Activated CD4-positive, alpha-beta T cell treated with anti-CD3 and anti-CD28 coated beads for 36 hours (primary cell): ENCODE measurements at regions not wholly inside any gene's neighbourhood (a gene's known extent, or its start where the extent isn't known, plus 50 kb on each side); places are given as distances from the start of the nearest gene placed in this dataset.

ENCODE experiments used
- ATAC-seq: fragments of 200-7000 bp; cut with Tn5 transposase; one replicate; pipeline ENCODE4 v1.10.0; 2021; ENCODE audit warnings: mild to moderate bottlenecking, moderate library complexity
- CTCF ChIA-PET: fragments of 350-600 bp; sonication (Branson Sonifier 250); formaldehyde crosslinking; loops from one replicate; lab custom pipeline; 2021; ENCODE audit warnings: antibody characterized with exemption; lab: Charles Lee
- POLR2A ChIA-PET: fragments of 350-600 bp; sonication (Branson Sonifier 250); formaldehyde crosslinking; loops from one replicate; lab custom pipeline; 2021; ENCODE audit warnings: antibody characterized with exemption, inconsistent platforms; lab: Charles Lee
- DNase-seq: peaks from one replicate; pipeline ENCODE4 v3.0.0-alpha.2; 2020
- H3K27ac Mint-ChIP-seq: one replicate; pipeline ENCODE4 v1.8.0; 2021; ENCODE audit warnings: mixed read lengths
- H3K27me3 Mint-ChIP-seq: one replicate; pipeline ENCODE4 v1.8.0; 2021; ENCODE audit warnings: mixed read lengths
- H3K36me3 Mint-ChIP-seq: one replicate; pipeline ENCODE4 v1.8.0; 2021; ENCODE audit warnings: low read depth, mixed read lengths
- H3K4me1 Mint-ChIP-seq: one replicate; pipeline ENCODE4 v1.8.0; 2021; ENCODE audit warnings: mixed read lengths
- H3K4me3 Mint-ChIP-seq: one replicate; pipeline ENCODE4 v1.8.0; 2021; ENCODE audit warnings: mild to moderate bottlenecking, moderate library complexity, mixed read lengths
- H3K9me3 Mint-ChIP-seq: one replicate; pipeline ENCODE4 v1.8.0; 2021; ENCODE audit warnings: low read depth, mixed read lengths
- intact Hi-C, 2 experiments: fragments of 100-400 bp; cut with DNase I in 1 of 2; cut with micrococcal nuclease in 1 of 2; formaldehyde crosslinking; loops; one replicate each; pipeline versions ENCODE4 v1.14.2 to v1.15.1; 2022 to 2024; cut with DNase I, micrococcal nuclease

DNA sequence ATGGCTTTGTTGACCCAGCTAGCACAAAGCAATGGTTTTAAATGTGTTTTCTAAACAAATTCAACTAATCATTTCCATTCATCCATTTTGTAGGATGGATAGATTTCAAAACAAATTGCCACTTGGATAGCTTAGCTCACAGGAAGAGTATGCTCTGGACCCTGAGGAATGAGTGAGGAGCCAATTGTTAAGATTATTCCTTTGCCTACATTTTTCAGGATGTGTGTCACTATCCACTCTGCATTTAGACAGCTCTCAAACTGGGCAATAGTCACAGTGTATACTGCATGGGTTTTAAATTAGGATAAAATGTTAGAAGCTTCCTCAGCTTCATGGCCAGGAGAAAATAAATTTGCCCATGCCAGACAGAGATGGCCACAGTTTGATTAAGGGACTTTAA, 605.6 kb upstream of the TEX47 start:
- intact Hi-C loops = no loop called here
- POLR2A ChIA-PET = no interaction called here
- no peak for DNase-seq
- Mint-ChIP-seq H3K27me3 (no peaks in the 10 kb centered on the region), H3K36me3 (no peaks in the 10 kb centered on the region), H3K9me3 (no peaks in the 10 kb centered on the region), H3K4me3 (no peak overlapping the region), H3K27ac (no peak overlapping the region), H3K4me1 (no peaks in the 10 kb centered on the region)
- CTCF ChIA-PET = interaction anchor here (0.6 to 1.7 kb wide), 2 partner anchors 8 to 314 kb away, joined by 4 read pairs; no protein-coding TSS in a partner anchor
- ATAC-seq = no peak

DNA sequence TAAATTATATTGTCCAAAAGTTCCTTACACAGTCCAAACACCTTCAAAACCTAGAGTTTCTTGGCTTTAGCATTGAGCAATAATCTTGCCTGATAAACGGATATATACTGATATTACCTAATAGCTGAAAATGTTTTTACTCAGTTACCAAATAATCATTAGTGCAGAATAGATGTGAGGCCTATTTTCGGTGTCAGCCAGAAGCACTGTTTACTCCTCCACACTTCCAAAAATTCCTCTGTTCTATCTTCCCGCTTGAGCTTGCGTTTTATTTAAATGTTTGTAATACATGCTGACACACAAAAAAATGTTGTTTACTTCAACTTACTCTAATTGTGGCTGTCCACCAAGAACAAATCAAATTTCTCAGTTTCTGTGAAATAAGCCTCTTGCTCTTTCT, 606.2 kb upstream of the TEX47 start:
- H3K27me3 Mint-ChIP-seq = no peaks in the 10 kb centered on the region
- H3K9me3 Mint-ChIP-seq = no peaks in the 10 kb centered on the region
- H3K36me3 Mint-ChIP-seq = no peaks in the 10 kb centered on the region
- no peak overlapping the region for H3K27ac Mint-ChIP-seq
- ATAC-seq (no peak), DNase-seq (no peak)
- POLR2A ChIA-PET = no interaction called here
- H3K4me1 Mint-ChIP-seq = no peaks in the 10 kb centered on the region
- H3K4me3 Mint-ChIP-seq = no peak overlapping the region
- intact Hi-C loops = no loop called here
- CTCF ChIA-PET = interaction anchor here (0.6 to 1.7 kb wide), 2 partner anchors 8 to 315 kb away, joined by 4 read pairs; no protein-coding TSS in a partner anchor

DNA sequence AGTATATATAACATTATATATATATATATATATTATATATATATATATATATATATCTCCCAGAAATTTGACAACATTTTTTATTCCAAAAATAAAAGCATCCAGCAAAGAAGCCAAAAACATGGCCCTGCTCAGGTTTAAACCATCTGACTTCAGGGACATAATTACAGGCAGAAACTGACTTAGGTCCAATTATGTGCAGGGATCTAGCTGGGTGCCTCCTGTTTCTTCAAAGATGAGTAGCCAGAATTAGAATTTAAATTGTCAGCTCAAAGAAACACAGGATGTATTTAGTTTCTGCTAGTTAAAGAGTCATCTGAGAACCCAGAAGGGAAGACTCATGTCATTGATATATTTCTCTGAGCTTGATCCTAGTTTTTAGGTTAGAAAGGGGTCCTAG, 656.4 kb upstream of the TEX47 start:
- intact Hi-C loops = no loop called here
- DNase-seq = no peak
- no peaks in the 10 kb centered on the region for H3K9me3 Mint-ChIP-seq
- CTCF ChIA-PET = no interaction called here
- no peak overlapping the region for H3K27ac Mint-ChIP-seq
- POLR2A ChIA-PET = no interaction called here
- ATAC-seq = no peak
- no peaks in the 10 kb centered on the region for H3K27me3 Mint-ChIP-seq
- H3K36me3 Mint-ChIP-seq = no peaks in the 10 kb centered on the region
- no peaks in the 10 kb centered on the region for H3K4me1 Mint-ChIP-seq
- no peak overlapping the region for H3K4me3 Mint-ChIP-seq

DNA sequence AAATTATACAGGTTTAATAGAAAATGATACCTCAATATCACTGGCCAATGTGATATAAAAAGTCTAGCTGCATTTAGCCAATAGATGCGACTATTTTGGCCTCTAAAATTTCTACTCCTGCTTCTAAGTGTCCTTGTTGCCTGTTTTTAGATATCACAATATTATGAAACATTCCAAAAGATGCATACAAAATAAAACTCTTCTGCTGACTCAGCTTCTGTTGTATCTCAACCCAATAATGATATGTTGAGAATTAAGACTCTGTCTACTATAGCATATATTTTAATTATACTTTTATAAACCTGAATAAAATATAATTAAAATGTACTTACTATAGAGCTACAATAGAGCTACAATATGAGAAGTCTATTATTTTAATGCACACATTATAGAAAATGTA, 661.0 kb upstream of the TEX47 start:
- H3K4me3 Mint-ChIP-seq = no peak overlapping the region
- H3K4me1 Mint-ChIP-seq = no peaks in the 10 kb centered on the region
- H3K36me3 Mint-ChIP-seq = no peaks in the 10 kb centered on the region
- intact Hi-C loops = no loop called here
- POLR2A ChIA-PET = no interaction called here
- no peak overlapping the region for H3K27ac Mint-ChIP-seq
- no peak for ATAC-seq
- DNase-seq = no peak
- CTCF ChIA-PET = no interaction called here
- no peaks in the 10 kb centered on the region for H3K27me3 Mint-ChIP-seq
- H3K9me3 Mint-ChIP-seq = no peaks in the 10 kb centered on the region

DNA sequence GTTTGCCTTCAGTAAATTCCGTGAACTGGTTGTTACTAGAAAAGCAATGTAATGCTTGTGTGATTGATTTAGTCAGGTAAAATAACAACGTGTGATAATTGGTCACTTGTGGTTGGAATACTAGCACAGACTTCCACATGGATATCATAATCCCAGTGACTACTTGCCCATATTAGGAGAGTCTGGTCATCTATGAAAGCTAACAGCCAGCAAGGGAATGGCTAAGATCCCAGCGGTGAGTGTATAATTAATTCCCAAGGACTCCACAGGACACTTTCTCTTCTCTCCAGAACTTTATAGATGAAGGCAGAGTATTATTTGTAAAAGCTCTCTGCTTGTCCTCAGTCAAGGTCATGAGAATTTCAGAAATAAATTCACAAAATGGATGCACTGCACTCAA, 662.6 kb upstream of the TEX47 start:
- no peak for DNase-seq
- ATAC-seq = no peak
- CTCF ChIA-PET = no interaction called here

DNA sequence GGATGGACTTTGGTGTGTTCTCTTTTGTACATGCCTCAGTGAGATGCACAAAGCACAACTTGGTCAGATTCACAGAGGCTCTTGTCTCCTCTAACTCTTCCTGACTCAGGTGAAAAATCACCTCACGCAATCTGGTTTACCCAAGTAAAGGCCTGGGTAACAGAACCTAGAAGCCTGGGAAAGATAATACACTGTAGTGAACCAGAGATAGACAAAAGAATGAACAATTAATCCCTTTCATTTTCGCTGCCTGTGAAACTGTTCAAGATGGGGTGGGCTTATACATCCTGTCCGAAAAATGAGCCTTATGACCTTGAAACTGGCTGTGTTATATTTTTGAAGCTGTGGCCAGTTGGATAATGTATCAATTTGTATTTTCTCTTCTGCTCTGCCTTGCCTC, 678.9 kb upstream of the TEX47 start:
- peaks cover 2% of the 10 kb centered on the region for H3K27me3 Mint-ChIP-seq
- ChIA-PET POLR2A (no interaction called here), CTCF (no interaction called here)
- peaks cover 5% of the 10 kb centered on the region for H3K9me3 Mint-ChIP-seq
- no peak overlapping the region for H3K27ac Mint-ChIP-seq
- DNase-seq = no peak
- intact Hi-C loops = no loop called here
- ATAC-seq = no peak
- H3K4me1 Mint-ChIP-seq = peaks cover 2% of the 10 kb centered on the region
- H3K36me3 Mint-ChIP-seq = no peaks in the 10 kb centered on the region
- H3K4me3 Mint-ChIP-seq = no peak overlapping the region

More for the DNA sequence above, 662.6 kb upstream of the TEX47 start:
- POLR2A ChIA-PET = no interaction called here
- intact Hi-C loops = no loop called here
- Mint-ChIP-seq H3K4me3 (no peak overlapping the region), H3K27ac (no peak overlapping the region), H3K9me3 (no peaks in the 10 kb centered on the region), H3K36me3 (no peaks in the 10 kb centered on the region), H3K4me1 (no peaks in the 10 kb centered on the region), H3K27me3 (no peaks in the 10 kb centered on the region)

DNA sequence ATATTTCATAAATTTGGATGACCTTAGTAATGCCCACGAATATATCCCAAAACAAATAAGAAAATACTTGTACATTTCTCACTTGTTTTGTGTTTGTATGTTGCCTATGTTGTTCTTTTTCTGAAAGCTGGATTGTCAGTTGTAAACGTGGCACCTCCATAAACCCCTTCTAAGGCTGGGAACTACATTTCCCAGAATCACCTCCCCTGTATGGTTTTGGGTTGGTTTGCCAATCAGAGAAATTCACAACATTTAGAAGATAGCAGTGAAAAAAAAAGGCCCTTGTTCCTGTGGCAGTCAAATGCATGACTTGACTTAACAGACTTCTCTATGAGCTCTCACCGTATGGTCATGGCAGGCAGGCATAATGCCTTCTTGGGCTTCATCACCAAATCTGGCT, 676.3 kb upstream of the STEAP1 start:
- ATAC-seq = no peak
- CTCF ChIA-PET = no interaction called here
- peaks cover 2% of the 10 kb centered on the region for H3K4me1 Mint-ChIP-seq
- intact Hi-C loops = no loop called here
- H3K27me3 Mint-ChIP-seq = no peaks in the 10 kb centered on the region
- DNase-seq = no peak
- H3K4me3 Mint-ChIP-seq = no peak overlapping the region
- no peaks in the 10 kb centered on the region for H3K36me3 Mint-ChIP-seq
- POLR2A ChIA-PET = no interaction called here
- H3K9me3 Mint-ChIP-seq = no peaks in the 10 kb centered on the region
- no peak overlapping the region for H3K27ac Mint-ChIP-seq

DNA sequence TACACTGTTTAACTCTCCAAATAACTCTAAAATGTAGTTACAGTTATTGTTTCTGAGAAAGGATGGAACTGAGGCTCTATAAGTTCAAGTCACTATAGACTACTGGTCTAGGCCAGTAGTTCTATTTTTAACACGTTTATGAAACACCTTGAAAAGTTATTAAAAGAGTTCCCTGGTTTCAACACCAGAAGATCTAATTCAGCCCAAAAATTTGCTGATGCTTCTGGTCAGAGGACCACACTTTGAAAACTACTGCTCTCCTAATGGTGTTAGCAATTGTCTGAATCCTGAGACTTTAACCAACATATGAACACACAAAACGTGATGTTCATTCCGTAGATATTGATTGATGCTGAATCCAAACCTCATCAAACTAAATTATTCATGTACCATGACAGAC, 658.6 kb upstream of the STEAP1 start:
- H3K4me3 Mint-ChIP-seq = no peak overlapping the region
- no peaks in the 10 kb centered on the region for H3K27me3 Mint-ChIP-seq
- no peaks in the 10 kb centered on the region for H3K36me3 Mint-ChIP-seq
- intact Hi-C loops = no loop called here
- ATAC-seq = no peak
- CTCF ChIA-PET = no interaction called here
- no peaks in the 10 kb centered on the region for H3K9me3 Mint-ChIP-seq
- no peak overlapping the region for H3K27ac Mint-ChIP-seq
- H3K4me1 Mint-ChIP-seq = no peaks in the 10 kb centered on the region
- POLR2A ChIA-PET = no interaction called here
- no peak for DNase-seq

DNA sequence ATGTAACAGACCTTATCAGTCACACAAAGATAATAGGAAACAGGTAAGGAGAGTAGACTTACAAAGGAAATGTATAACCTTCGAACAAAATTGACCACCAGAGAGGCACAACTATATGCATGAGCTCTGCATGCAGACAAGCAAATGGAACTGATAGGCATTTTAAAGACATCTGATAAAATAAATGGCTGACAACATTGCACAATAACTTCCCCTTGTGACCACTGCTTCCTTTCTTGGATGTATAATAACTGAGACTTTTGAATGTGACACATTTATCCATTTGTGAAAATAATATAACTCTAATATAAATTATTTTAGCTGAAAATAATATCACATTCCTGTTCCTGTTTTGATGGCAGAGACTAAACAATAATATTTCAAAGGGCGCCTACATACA, 654.2 kb upstream of the STEAP1 start:
- DNase-seq (no peak), ATAC-seq (no peak)
- ChIA-PET CTCF (no interaction called here), POLR2A (no interaction called here)
- Mint-ChIP-seq H3K9me3 (no peaks in the 10 kb centered on the region), H3K4me1 (no peaks in the 10 kb centered on the region), H3K27me3 (no peaks in the 10 kb centered on the region), H3K27ac (no peak overlapping the region), H3K36me3 (no peaks in the 10 kb centered on the region), H3K4me3 (no peak overlapping the region)
- intact Hi-C loops = no loop called here

DNA sequence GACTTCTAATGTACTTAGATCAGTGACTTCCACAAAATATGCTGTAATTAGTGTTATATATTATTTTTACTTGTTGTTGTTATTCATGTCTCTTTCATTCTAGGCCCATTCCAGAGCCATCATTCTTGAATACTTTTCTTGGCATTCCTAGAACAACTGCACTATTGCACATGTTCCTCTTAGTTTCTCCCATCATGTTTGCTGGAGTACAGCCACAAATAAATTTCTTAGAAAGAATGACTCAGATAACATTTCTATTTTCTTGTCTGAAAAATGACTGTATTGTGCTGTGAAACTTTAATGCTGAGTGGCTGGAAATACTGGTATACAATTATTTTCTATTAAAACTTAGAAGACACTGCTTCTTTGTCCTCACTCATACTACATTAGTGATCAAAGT, 651.0 kb upstream of the STEAP1 start:
- Mint-ChIP-seq H3K4me1 (no peaks in the 10 kb centered on the region), H3K9me3 (no peaks in the 10 kb centered on the region), H3K27me3 (no peaks in the 10 kb centered on the region), H3K4me3 (no peak overlapping the region), H3K27ac (no peak overlapping the region), H3K36me3 (no peaks in the 10 kb centered on the region)
- no peak for ATAC-seq
- ChIA-PET POLR2A (no interaction called here), CTCF (no interaction called here)
- no peak for DNase-seq
- intact Hi-C loops = no loop called here

DNA sequence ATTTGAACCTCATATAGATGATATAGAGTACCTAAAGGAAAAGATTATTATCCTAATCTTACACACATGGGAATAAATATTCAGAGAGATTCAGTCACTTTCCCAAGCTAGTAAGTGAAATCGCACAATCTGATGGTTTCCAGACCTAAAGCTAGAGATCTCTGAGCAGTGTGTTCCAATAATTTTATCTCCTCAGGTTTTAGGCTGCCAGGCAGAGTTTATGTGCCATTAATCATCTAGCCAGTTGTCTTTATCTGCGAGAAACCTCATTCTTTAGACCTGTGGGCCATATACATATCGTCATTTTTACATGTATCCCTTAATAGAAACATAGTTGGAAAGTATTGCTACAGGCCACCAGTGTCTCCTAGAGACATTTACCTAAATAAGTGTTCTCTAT, 647.2 kb upstream of the STEAP1 start:
- ChIA-PET POLR2A (no interaction called here), CTCF (no interaction called here)
- ATAC-seq (no peak), DNase-seq (no peak)
- Mint-ChIP-seq H3K27ac (no peak overlapping the region), H3K4me1 (no peaks in the 10 kb centered on the region), H3K4me3 (no peak overlapping the region), H3K9me3 (no peaks in the 10 kb centered on the region), H3K27me3 (no peaks in the 10 kb centered on the region), H3K36me3 (no peaks in the 10 kb centered on the region)
- intact Hi-C loops = no loop called here

DNA sequence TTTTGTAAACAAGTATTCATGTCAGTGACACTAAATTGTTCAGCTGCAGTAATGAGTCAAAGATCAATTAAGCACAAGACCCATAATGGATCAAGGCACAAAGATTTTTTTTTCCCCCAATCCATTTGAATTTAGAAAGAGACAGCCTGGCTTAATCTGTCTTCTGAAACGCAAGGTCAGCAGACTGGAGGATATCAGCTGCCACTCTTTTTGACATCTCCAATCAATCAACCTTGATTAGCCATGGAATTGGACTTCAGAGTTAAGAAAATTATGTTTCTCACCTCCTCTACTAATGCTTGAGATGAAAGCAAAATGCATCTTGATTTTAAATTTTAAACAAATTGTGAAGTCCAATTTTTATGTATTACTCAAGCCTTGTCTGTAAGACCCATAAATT, 642.4 kb upstream of the STEAP1 start:
- CTCF ChIA-PET = no interaction called here
- ATAC-seq = no peak
- H3K9me3 Mint-ChIP-seq = no peaks in the 10 kb centered on the region
- no peak for DNase-seq
- no peak overlapping the region for H3K27ac Mint-ChIP-seq
- H3K36me3 Mint-ChIP-seq = no peaks in the 10 kb centered on the region
- no peaks in the 10 kb centered on the region for H3K27me3 Mint-ChIP-seq
- H3K4me1 Mint-ChIP-seq = no peaks in the 10 kb centered on the region
- H3K4me3 Mint-ChIP-seq = no peak overlapping the region
- intact Hi-C loops = no loop called here
- POLR2A ChIA-PET = no interaction called here

DNA sequence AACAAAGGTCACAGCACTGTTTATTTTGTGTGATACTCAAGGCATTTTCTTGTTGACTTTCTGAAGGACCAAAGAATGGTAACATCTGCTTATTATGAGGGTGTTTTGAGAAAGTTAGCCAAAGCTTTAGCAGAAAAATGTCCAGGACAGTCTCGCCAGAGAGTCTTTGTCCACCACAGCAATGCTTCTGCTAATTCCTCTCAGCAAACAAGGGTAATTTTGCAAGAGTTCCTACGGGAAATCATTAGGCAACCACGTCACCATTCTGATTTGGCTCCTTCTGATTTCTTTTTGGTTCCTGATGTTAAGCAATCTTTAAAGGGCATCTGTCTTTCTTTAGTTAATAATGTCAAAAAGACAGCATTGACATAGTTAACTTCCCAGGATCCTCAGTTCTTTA, 639.3 kb upstream of the STEAP1 start:
- H3K9me3 Mint-ChIP-seq = no peaks in the 10 kb centered on the region
- POLR2A ChIA-PET = no interaction called here
- no peaks in the 10 kb centered on the region for H3K36me3 Mint-ChIP-seq
- H3K4me3 Mint-ChIP-seq = no peak overlapping the region
- ATAC-seq (no peak), DNase-seq (no peak)
- no peak overlapping the region for H3K27ac Mint-ChIP-seq
- CTCF ChIA-PET = no interaction called here
- no peaks in the 10 kb centered on the region for H3K27me3 Mint-ChIP-seq
- intact Hi-C loops = no loop called here
- no peaks in the 10 kb centered on the region for H3K4me1 Mint-ChIP-seq
